Dedifferentiated amniotic fluid mesenchymal stem cell (primary cell): ENCODE measurements at regions not wholly inside any gene's neighbourhood (a gene's known extent, or its start where the extent isn't known, plus 50 kb on each side); places are given as distances from the start of the nearest gene placed in this dataset.

Experiments
- DNase-seq: peaks from one replicate; pipeline ENCODE4 v3.0.0-alpha.2; 2016; ENCODE audit errors: extremely low spot score

- no peak for DNase-seq
Observed at GRCh38 chr2:7210712-7211111, 293.5 kb downstream of the RNF144A start.

- DNase-seq, result no peak
Observed at GRCh38 chr2:7225848-7226247, 308.6 kb downstream of the RNF144A start.

DNA sequence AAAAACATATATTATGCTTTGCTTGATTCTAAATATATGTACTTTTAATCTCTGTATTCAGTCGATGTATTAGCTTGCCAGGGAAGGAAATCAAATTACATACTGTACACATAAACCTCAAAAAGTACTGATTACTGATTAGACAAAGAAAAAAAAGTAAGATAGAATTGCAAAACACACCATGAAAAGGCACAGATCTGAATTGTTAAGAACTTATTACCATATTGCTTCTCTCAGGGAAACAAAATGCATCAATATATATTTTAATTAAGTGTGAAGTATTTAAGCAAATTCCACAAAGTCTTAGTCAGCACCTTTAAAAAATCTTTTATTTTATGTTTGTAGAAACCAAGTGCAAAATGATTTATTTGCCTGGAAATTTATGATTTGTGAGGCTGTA is 309.3 kb downstream of the RNF144A start:
- DNase-seq, result no peak

- DNase-seq, result no peak
Observed at GRCh38 chr2:7233126-7233525, 315.9 kb downstream of the RNF144A start.

- no peak for DNase-seq
Observed at GRCh38 chr2:7237466-7237865, 320.3 kb downstream of the RNF144A start.

DNA sequence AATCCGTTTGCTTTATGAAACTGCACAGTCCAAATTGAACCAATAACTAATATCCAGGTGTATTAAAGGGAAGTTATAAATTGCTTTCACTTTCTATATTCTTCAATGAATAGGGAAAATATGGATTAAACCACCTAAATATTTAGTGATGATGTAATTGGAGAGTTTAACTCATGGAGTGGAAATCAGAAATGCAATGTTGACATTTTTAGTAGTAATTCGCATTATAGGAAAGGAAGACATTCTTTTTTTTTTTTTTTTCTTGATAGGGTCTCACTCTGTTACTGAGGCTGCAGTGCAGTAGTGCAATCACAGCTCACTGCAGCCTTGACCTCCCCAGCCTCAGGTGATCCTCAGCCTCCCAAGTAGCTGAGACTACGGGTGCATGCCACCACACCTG is 321.9 kb downstream of the RNF144A start:
- no peak for DNase-seq

DNA sequence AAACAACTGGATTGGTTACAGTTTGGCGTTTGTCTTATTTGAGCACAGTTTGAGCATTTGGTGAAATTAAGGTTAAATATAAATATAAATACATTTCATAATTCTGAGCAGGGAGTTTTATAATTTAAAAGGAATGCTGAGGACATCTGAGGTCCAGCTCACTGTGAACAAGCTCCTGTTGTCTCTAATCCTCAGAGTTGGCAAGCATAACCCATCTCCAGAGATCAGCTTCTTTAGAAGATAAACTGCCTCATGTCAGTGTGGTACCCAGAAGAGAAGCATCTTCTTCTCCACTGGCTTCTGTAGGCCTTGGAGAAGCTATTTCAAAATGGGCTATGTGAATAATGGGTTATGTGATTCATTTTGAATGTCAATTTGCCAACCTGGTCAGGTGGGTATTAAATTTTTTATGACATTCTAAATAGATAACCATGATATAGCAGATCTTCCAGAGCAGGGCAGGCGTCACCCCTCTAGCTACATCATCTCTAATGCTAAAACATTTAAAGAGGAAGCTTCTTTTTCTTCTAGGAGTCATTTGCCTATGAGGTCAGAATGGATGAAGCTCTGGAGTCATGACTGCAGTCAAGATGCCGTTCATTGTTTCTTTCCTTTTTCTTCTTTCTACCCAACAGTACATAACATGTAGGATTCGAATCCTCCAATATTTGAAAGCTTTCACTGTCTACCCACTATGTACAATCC is 324.0 kb downstream of the RNF144A start:
- no peak for DNase-seq

DNA sequence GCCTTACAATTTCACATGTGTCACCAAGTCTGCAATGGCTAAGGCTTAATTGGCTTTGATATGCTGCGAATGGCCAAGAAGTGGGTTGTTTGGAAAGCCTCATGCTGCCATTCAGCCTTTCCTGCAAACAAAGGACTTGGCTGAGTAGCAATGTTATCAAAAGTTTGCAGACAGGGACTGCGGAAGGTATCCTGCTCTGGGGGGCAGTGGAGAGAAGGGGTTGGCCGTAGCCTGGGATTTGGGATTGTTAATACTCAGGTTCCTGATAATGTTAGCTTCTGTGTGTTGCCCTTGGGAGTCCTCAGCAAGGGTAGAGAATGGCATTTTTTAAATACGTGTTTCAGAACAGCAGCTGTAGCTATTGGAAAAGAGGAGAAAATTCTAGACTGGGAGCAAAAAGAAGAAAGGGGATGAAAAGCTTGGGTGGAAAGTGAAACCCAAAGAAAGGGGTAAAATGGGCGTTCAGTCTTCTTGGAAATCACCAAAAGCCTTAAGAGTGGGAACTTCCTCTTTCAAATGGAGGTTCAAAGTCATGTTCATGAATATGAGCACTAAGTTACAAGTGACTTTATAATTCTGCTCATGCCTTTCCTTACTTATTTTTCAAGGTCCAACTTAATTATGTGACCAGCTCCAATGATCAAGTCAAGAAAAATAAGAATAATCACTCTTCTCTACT is 325.1 kb downstream of the RNF144A start:
- no peak for DNase-seq

DNA sequence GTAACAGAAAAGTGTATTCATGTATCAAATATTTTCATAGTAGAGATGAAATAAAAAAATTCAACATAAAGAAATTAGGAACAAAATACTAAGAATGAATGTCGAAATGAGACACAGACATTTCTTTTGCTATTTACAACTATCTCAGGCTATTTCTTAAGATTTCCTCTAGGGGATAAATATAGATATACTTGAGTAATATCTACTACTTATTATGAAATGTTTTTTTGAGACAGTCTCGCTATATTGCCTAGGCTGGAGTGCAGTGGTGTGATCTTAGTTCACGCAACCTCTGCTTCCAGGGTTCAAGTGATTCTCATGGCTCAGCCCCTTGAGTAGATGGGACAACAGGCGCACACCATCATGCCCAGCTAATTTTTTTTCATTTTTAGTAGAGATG is 326.1 kb downstream of the RNF144A start:
- no peak for DNase-seq

DNA sequence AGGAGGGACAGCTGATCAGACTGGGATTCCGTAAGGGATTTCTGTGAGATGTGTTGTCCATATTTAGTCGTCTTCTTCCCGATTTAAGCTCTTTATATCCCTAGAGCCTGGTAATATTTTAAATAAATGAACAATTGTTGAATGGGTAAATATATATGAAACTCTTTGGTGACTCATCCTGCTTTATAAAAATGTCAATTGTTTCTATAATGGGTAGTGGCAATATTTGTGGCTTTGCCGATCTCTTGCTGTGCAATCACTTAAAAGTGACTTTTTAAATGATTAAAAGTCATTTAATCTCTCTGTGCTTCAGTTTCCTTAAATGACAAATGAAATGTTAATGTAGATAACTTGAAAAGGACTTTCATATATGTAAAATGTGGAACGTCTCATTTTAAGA is 339.2 kb downstream of the RNF144A start:
- no peak for DNase-seq

DNA sequence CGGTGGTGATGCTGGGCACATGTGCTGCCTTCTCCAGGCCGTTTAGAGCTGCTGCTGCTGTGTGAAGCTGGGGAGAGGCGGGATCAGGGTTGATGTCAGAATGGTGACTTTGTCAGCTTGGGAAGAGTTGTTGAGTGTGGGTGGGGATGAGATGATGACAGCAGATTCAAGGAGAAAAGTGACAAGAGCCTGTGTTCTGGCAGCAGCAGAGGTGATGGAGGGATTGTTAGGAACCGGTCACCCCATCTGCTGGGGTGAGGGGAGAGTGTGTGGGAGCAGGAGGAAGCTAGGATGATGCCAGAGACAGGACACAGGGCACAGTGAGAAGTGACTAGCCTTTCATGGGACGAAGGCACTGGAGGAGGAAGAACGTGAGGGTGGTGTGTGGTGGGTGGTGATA is 345.5 kb downstream of the RNF144A start:
- no peak for DNase-seq

GRCh38 chr2:7264791-7265190 is 347.6 kb downstream of the RNF144A start:
- DNase-seq, result no peak

DNA sequence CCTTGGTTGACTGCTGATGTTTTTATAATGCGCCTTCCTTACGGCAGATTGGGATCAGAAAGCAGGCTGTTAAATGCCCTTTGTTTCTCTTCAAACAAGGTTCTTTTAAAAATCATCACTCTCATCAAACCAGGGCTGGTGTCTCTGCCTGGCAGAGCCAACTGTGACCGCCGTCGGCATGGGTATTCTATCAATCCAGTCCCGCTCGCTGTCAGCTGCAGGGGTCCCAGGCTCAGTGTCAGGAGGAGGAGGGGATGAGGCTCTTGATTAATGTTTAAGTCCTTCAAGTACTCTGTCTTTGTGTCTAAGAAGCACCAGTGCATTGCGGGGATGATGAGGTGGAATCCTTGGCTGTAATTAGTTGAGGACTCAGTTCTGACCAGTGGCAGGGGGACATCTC is 348.1 kb downstream of the RNF144A start:
- no peak for DNase-seq

GRCh38 chr2:7269106-7269643 is 352.0 kb downstream of the RNF144A start:
- DNase-seq, result no peak

- no peak for DNase-seq
Observed at GRCh38 chr2:7270011-7270431, 352.8 kb downstream of the RNF144A start.

GRCh38 chr2:7272210-7272609 is 355.0 kb downstream of the RNF144A start:
- DNase-seq, result no peak

DNA sequence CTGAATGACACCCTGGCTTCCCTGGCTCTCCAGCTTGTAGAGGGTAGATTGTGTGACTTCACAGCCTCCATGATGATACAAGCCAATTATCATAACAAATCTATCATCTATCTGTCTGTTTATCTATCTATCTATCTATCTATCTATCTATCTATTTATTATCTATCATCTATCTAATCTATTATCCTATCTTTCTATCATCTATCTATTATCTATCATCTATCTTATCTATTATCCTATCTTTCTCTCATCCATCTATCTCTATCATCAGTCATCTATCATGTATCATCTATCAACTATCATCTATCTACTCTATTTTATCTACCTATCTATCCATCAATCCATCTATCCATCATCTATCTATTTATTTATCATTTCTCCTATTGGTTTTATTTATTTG is 361.8 kb downstream of the RNF144A start:
- DNase-seq, result no peak

- DNase-seq, result no peak
Observed at GRCh38 chr2:7279421-7279949, 362.3 kb downstream of the RNF144A start.

DNA sequence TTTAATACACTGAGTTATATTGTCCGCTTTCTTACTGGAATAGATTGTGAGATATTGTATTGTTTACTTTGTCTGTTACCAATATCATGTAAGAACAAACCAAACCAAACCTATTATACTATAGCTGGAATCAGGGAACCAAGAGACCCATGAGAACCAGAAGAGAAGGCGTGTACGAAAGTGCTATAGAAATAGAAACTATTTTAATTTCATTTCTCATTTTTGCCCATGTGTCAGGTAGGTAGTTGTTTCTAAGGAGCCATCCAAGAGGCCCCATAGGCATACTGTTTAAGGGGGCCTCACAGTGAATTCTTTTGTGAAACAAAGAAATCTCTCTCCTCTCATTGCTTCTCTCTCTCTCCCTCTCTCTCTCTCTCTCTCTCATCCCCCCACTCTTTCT is 363.6 kb downstream of the RNF144A start:
- no peak for DNase-seq

DNA sequence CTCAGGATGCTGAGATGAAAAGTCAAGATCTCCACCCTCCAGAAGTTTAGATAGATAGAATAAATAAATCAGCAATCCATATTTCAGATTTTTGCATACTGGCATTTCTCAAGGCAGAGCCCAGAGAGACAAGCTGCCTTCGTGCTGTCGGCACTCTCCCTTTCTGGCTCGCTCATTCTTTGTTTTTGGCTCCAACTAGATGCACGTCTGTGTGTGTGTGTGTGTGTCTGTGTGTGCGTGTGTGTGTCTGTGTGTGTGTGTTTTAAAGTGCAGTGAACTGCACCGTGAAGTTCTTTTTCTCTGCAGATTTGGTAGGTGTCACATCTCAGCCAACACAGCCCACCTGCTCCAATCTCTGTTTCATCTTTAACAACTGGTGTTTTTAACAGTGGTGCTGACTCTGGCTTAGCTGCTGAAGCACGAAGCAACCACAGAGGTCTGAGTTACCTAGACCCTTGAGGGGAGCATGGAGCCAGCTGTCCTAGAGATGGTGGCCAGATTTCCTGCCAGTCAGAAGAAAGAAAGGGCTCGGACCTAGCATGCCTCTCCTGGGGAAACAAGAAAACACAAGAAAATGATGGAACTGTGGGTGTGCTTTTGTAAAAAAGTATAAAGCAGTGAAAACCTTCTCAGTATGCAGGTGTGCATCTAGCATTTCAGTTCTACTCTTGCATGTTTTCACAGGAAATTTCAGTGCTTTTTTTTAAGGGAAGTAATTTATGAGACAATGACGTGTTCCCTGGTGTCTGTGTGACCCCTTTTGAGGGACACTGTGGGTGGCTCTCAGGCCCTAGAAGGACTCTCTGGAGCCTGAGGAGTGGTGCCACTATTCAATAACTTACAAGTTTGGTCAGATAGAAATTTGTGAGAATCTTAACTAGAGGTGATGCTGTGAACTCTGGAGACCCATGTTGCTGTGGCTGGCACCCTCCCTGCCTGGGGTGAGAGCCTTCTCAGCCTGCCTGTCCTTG is 364.3 kb downstream of the RNF144A start:
- no peak for DNase-seq

DNA sequence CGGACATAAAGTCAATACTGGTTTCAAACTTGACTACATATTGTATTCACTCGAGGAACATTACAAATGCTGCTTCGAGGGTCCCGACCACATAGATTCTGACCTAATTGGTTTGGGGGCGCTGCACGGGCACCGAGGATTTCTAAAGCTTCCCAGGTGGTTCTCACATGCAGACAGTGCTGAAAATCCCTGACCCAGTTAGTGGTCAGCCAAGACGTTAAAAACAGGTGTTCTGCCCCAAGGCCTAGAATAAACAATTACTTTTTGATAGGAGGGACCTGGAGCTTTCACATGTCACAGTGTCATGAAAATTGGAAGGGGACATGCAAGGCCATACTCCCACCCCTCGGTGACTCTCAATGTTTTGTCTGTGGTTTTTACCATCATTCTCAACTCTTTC is 368.9 kb downstream of the RNF144A start:
- no peak for DNase-seq

DNA sequence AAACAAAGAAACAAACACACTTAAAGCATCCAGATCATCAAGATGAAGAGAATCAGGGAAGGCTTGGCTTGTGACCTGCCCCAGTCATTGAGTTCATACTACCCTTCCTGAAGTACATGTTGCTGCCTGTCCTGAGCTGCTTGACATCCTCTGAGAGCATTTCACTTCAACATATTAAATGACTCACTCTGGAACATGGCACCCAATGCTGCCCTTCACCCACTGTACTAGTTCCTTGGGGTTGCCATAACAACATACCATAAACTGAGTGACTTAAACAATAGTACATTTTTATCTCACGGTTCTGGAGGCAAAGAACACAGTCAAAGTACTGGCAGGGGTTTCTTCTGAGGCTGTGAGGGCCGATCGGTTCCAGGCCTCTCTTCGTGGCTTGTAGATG is 371.3 kb downstream of the RNF144A start:
- DNase-seq, result no peak
